NOMO-1 (cell line): ENCODE measurements at regions not wholly inside any gene's neighbourhood (a gene's known extent, or its start where the extent isn't known, plus 50 kb on each side); places are given as distances from the start of the nearest gene placed in this dataset.

Experiments used
- DNase-seq, 2 experiments: peaks; one replicate each; lab custom pipeline; 2025; ENCODE audit not compliant: unreplicated experiment in 2 of 2; lab: John Stamatoyannopoulos, UW

DNA sequence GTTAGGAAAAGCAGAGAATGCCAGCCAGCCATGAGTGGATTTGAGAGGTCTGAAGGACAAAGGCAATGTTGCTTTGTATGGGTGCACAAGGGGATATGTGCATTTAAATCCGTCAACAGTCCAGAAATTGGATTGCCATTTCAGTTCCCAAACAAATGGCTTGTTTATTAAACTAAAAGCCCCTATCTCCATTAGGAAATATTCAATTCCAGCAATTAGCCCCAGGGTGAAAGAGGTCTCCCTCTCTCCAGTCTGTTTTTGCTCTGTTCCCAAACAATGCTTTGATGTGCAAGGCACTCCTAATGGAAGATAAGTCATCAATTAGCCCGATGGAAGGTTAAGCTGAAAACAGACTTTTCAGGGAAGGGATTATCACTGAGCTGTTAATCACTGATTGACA is 101.3 kb downstream of the C9orf152 start:
- no peak for DNase-seq

DNA sequence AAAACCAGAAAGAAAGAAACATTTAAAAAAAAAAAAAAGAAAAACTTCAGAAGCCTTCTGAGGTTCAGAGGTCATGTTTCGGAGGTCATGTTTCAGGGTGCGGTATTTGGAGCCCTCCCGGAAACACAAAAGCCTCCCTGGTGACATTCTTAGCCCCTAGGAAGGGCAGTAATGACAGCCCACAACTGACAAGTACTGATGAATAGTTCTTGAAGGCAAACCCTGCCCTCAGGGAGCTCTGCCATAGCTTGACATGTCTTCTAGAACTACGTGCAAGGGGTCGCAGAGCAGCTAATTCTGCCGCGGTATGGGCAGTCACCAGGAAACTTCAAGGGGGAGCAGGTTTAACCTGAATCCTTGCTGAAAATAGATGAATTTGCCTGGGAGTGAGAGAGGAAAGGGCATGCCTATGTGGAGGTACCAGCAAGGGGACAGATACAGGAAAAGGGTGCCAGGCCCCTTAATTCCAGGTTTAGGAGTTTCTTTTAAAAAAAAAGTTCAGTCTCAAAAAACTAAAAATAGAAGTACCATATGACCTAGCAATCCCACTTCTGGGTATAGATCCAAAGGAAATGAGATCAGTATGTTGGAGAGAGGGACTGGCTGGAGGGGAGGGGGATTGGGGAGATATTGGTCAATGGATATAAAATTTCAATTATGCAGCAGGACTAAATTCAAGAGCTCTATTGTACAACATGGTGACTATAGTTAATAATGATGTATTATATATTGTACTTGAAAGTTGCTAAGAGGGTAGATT is 98.4 kb downstream of the C9orf152 start:
- no peak for DNase-seq

DNA sequence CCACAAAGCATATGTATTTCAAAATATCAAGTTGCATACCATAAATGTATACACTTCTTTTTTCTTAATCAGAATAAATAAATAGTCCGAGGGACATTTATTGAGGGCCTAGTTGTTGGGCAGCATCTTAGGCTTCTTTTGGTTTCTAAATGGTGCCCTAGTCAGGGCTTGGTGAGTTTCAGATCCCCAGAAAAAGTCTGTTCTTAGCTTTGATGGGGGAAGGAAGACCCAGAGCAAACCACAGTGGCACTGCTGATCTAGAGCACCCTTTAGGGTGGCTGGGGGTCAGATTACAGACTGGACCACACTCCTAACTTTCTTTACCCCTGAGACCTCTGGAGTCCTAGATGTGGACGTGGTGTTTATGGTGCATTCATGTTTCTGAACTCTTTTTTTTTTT is 97.8 kb downstream of the C9orf152 start:
- peak in 1 of 2 experiments; percentile 16 for DNase-seq

DNA sequence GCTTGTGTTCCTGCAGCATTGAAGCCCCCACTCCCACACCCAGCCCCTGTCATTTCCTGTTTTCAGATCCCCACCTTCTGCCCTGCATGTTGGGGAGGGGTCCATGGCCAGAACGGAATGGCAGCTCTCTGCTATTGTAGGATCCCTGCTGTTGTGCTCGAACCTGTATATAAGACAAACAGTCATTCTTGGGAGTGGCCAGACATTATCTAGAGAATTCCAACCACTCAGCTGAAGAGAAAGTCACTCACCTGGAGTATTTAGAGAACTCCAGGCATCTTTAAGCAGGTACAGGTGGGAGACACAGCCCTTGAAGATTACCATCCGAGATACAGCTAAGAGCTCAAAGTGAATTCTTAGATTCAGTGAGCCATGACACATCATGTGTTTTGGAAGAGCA is 96.1 kb downstream of the C9orf152 start:
- DNase-seq: no peak

DNA sequence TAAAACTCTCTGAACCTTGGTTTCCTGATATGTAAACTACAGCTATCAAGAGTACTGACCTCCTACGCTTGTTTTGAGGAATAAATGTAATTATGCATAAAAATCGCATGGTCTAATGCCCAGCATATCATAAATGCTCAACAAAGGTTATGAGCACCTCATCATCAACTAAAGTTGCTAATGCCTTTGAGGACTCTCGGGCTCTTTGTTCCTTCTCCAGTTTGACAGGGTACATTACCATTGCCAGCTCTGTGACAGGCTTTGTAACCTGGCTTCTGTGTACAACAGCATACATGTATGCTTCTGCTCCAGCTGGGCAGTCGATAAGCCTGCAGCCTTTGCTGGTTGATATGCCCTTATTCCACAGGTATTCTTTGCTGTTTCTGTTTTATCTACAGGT is 95.2 kb downstream of the C9orf152 start:
- no peak for DNase-seq

DNA sequence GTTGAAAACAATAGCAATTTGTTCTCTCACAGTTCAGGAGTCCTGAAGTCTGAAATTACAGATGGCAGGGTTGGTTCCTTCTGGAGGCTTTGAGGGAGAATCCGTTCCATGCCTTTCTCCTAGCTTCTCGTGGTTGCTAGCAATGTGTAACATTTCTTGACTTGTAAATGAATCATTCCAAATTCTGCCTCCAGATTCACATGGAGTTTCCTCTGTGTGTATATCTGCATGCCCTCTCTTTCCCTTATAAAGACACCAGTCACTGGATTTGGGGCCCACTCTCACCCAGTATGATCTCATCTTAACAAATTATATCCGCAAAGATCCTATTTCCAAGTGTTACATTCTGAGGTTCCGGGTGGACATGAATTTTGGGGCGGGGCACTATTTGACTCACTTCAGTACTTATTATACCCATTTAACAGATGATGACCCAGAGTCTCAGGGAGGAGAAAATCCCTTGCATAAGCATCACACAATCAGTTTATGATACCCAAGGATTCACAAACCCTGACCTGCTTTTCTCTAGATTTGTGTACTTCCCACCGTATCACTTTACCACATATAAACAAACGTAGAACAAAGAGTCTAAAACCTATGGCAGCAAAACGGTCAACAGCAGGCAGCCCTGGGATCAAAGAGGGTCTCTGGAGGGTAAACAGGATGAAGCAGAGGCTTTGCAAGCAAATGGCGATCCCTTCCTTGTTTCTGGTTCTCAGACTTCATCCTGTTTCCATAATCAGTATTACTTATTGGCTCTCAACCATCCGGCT is 93.7 kb downstream of the C9orf152 start:
- DNase-seq: no peak

DNA sequence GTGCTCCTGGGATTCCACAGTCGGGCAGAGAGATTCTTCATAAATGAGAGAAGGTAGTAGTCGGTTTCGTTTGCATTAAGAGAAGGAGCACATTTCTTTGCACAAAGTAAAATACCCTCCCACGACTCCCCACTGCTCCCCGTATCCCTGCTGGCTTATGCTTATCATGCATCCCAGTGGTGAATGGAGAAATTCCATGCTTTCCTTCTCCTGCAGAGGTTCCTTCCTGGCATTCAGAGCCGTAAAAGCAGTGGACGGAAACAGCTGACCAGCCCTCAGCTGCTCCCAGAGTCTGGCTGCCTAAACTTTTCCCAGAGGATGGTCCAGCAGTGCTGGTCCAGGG is 93.1 kb downstream of the C9orf152 start:
- DNase-seq: no peak

DNA sequence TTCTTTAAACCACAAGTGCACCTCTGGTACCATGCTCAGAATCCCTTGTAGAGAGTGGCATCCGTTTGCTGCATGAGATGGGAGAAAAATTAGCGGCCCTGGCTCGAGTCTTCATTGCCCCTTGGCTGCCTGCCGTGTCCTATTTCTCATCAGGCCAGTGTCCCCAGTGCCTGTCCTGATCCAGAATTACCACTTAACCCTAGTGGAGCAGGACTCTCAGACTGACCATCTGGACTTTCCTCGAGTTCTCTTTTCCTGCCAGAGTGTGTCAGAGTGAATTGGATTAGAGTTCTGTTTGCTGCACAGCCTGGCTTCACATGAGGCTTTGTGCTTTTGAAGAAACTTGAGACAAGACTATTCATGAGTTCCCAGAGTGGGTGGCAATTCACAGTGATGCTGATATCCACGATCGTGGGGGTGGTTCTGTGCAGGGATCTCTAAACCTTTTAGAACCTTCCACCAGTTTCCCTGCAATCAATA is 92.6 kb downstream of the C9orf152 start:
- no peak for DNase-seq

DNA sequence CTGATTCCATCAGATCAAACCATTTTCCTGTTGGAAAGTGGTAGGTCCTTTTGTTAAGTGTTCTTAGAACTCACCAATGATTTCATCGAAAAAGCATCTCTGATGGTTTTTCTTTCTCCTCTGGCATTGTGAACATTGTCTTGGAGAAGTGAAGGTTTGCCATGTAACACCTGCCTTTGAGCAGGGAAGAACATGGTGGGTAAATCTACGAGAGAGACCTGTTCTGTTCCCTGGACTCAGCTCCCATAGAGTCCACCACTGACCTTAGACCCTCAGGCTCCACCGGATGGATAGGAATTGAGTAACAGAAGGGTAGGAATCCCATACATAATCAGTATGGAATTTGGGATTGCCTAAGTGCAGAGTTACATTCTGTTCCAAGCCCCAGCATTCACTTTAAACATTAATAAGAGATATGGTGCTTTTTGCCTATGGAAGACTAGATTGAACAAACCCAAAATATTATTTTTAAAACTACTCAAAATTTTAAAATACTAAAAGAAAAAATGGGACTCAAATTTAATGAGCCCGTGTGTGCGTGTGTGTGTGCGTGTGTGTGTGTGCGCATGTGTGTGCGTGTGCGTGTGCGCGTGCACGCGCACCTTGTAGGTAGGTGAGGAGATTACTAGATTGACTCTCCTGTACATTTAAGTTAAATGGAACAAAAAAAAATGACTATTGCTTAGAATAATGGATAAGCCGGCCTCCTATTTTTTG is 92.0 kb downstream of the C9orf152 start:
- no peak for DNase-seq

DNA sequence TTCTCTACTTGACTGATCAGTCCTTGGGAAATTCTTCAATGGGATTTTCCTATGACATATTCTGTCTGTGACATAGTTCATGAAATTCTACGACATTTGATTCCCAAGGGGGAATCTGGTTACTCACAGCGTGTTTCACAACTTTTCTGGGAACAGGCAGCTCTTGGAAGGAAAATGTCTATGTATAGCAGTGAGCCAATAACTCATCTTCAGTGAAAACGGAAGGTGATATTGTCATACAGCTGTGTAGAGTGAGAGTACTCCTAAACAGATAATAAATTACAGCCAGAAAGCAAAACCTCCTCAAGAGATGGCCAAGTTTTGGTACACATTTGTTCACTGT is 91.4 kb downstream of the C9orf152 start:
- no peak for DNase-seq

DNA sequence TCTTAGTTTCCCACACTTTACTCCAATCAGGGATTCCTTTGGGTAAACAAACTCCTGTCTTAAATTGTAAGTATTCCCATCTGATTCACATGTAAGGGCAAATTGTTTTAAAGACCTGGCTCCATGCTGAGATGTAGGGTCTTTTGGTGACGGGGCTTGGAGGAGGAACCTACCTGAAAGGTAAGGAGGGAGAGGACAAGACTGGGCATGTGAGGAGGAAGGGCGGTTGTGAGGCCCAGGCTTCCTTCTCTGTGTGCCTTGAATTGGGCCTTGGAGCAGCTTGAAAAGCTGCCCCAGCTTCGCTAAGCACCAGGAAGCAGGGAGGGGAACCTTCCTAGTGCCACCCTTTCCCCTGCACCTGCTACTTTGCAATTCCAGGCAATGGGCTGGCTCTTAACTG is 86.8 kb downstream of the C9orf152 start:
- no peak for DNase-seq

DNA sequence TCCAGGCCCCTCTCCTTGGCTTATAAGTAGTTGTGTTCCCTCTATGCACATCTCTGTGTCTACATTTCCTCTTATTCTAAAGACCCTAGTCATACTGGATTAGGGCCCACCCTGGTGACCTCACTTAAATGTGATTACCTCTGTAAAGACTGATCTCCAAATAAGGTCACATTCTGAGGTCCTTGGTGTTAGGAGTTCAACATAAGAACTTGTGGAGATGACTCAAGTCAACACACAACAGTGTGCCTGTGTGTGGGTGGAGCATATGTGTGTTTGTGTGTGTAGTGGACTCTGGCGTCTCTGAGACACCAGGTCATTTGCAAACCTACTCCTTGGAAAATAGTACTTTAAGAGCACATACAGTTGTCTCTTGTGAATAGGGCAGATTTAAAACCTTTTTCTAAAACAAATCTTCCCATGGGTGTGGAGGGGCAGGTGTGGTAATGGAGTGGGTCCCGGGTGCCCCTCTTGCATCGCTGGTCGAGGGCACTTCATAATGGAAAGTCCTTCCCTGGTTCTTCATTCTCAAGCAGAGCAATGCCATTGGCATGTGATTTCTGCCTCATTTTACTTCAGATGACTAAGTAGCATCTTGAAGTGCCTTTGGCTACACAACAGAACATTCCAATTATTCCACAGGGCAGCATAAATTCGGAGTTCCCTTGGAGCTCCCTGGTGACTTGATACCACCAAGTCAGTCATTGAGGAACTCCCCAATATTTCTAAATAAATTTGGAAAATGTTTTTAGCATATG is 84.4 kb downstream of the C9orf152 start:
- no peak for DNase-seq

DNA sequence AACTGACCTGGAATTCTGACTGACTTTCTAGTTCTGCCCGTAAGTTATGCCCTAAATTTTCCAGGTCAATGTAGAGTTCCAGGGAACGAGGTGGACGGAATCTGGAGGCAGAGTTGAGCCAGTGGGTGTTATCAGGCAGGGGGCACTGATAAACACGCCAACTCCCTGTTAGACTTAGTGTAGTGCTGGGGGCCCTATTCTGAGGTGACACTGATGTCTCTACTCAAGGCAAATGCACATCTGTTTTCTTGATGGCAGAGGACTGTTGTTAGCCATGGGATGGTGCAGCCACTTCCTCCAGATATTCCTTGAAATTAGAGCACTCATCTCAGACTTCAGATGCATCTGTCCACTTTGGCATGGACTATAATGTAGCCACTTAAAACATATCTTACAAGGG is 83.5 kb downstream of the C9orf152 start:
- DNase-seq: no peak

DNA sequence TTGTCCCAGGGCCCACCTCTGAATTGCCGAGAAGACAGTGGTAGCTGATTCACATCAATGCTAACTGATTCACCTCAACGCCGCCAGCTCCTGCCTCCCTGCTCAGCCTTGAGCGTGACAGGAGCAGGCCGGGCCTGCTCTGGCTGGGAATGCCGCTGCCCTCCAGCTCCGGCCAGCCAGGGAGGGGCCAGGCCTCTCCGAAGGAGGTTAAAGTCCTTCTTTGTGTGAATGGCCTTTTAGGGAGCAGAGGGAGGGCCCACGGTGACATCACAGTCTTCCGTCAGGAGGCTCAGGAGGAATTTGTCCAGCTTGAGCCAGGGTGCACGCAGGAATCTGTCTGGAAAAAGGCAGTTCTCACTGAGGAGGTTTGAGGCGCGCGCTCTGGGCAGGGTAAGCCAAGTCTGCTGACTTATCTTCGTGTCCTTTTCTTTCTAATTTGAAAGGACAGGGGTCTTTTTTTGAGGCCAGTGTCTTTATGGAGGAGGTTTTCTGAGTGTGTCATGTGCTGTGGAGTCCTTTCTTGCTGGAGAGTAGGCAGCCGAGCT is 82.7 kb downstream of the C9orf152 start:
- no peak for DNase-seq

DNA sequence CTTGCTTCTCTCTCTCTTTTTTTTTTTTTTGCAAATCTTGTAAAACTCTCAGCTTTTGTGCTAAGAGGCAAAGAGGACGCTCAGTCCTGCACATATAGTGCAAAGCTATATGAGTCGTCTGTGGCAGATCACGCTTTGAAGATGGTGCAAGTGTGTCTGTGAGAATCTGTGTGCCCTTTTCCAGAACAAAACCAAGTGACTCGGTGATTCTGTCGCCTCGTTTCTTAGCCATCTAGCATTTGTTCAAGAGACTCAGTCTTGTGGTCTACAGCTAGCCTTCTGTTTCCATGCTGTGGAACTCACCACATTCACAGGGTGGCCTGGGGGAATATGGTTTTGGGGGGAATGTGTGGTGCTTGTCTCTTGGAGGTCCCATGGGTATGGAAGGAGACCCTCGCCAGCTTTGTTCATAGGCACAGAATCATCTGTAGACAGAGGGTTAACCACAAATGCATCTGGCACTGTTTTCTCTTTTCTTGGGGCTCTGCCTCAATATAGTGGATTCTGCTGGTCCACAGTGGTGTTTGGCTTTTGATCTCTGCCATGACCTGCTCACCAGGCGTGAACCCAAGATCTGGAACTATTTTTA is 82.1 kb downstream of the C9orf152 start:
- no peak for DNase-seq

DNA sequence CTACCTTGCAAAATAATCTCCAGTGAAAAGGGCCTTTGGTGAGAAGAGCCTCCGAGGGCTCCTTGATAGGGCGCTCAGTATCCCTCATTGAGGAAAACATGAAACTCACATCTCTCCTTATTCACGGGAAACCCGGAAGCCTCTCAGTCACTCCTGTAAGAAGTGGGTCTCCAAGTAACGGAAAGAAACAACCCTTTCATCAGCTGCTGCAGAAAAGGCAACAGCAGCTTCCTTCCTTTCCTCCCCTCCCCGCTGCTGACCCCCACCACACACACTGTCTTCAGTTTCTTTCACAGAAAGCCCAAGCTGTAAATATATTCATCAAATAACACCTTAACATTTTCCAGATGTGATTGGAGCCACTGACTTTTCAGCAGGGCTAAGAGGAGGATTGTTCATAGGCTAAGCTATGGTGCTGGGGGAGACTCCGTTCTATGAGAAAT is 81.4 kb downstream of the C9orf152 start:
- no peak for DNase-seq

DNA sequence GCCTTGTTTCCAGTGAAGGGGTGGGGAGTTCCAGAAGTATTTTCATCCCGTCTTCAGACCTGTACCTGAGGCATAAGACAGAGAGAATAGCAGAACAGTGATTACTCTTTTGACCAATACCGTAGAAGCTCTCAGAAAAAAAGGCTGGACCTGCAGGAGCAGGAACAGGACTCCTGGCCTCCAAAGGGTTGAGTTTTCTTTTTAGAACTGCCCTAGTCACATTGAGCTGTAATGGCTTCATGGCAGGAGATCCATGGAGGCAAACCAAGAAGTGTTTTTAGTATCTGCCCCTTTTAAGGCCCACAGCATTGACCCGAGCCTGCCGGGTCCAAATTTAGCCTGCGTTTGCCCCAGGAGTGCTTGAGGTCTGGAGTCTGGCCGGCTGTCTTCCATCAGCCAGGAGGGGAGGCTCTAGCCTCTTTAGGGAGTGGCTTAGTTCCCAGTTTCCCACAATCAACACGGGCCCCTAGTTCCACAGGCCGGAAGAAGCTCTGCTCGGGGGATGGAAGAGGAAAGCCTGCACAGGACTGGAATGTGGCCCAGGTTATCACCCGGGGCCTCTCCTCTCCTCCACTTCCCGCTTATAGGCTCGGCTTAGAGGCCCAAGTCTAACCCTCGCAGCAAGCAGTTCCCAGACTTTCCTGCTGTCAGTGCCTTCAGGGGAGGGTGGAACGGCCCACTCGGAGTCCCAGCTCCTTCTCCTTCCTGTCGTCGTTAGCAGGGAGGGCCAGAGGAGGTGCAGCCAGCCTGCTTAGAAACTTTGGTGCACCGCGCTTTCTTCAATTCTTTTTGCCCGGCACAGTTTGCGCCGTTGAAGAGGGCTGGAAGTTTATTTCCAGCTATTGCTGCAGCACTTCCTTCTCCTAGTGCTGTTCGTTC is 80.7 kb downstream of the C9orf152 start:
- DNase-seq: no peak

DNA sequence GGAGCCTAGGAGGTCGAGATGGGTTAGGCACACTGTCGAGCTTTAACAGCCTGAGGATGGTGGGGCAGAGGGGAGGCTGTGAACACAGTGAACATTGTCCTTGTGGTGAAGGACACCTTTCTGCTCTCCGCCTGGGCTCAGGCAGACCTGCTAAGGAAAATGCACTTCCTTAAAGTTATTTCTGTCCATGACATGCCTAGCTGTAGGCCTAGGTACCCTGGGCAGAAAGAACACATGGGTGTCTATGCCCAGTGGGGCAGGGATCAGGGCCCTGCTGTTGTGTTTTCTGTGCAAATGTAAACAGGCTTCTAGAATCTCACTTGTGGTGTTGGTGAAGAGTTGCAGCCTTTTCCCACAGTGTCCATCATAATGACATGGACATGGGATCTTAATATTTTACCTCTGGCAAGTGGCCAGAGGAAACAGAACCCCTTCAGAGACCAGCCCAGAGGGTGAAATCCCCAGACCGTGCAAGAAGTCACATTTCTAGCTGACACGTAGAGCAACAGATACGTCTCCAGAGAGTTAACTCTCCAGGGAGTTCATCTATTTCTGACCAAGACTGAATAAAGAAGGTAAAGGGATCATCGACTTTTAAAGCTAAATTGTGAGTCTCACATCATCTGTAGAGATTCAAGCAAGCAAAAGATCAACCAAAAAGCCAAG is 79.2 kb downstream of the C9orf152 start:
- no peak for DNase-seq

DNA sequence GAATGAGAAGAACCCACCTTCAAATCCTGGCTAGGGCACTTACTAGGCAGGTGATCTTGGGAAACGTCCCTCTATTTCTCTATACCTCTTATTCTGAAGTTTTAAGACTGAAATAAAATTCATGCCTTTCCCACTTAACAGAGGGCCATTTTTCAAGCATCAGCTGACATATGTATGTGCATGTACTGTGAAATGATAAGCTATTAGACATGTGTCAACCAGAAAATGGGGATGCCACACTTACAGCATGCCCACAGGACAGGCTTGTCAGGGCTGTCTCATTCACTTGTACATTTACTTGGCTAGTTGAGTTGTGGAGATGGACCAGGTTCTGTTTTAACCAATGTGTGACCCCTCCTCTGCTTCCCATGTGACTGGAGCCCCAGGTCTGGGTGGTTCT is 78.5 kb downstream of the C9orf152 start:
- DNase-seq: no peak
